GM18508 (cell line): ENCODE measurements at regions not wholly inside any gene's neighbourhood (a gene's known extent, or its start where the extent isn't known, plus 50 kb on each side); places are given as distances from the start of the nearest gene placed in this dataset.

Source experiments
- ATAC-seq: cut with Tn5 transposase; IDR thresholded peaks from one replicate; pipeline ENCODE4 v1.9.1; 2021; ENCODE audit warnings: moderate number of reproducible peaks; ENCODE audit not compliant: insufficient read depth, unreplicated experiment

DNA sequence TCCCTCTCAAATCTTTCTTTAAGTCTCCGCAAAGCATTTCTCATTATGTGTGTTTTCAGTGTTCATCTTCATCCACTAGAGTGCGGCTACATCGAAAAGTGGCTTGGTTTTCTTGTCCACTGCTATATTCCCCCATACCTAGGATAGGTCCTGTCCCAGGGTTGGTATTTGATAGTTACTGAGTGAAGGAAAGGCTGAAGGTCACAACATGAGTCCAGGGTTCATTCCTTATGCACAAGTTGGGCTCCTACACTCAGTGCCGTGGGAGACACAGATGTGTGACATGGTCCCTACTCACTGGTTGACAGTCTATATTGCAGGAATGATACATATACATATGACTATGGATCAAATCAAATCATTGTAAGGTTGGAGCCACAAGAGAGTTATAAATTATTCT lies 55.4 kb upstream of the RELL1 start:
- ATAC-seq: no peak

DNA sequence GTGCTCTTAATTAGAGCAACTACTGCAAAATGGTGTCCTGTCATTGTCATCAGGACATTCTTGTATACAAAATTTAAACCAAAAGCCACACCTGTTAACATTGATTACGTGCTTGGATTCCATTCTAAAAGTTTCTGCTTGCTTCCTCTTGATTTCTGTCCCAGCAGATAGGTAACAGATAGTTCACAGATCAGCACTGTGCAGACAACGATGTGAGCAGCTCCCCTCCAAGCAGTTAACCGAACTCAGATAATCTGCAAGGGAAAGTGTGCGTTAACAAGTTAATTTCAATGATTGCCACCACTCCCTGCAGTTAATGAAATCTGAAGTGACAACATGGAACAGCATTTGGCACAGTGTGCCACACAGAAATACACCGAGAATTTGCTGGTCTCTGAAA lies 54.4 kb upstream of the RELL1 start:
- no peak for ATAC-seq

DNA sequence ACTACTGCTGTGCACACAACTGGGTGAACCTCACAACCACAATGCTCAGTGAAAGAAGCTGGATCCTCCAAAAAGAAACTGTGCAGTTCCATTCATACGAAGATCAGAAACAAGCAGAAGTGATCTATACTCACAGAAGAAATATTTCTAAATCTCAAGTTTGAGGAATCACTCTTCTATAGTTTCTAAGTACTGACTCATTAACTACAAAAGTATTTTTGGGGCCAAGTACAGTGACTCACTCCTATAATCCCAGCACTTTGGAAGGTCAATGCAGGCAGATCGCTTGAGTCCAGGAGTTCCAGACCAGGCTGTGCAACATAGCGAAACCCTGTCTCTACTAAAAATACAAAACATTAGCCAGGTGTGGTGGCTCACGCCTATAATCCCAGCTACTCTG lies 51.3 kb upstream of the RELL1 start:
- no peak for ATAC-seq
